Lower leg skin (tissue), 3 donors: ENCODE measurements at regions not wholly inside any gene's neighbourhood (a gene's known extent, or its start where the extent isn't known, plus 50 kb on each side); places are given as distances from the start of the nearest gene placed in this dataset.

ENCODE experiments used
- POLR2A ChIP-seq, 2 donors: fragments of 450-650 bp; IDR thresholded peaks; one replicate each; pipeline ENCODE4 v1.6.1; 2016 to 2017; ENCODE audit warnings: antibody characterized with exemption in 2 of 2, mild to moderate bottlenecking in 1 of 2, moderate library complexity in 1 of 2
- TF ChIP-seq, protein P1 (sequence below), 3 donors: fragments of 450-650 bp; IDR thresholded peaks; one replicate each; pipeline ENCODE4 v1.5.1; 2016; ENCODE audit warnings: antibody characterized with exemption in 3 of 3, mild to moderate bottlenecking in 3 of 3, moderate library complexity in 2 of 3

GRCh38 chr14:104337351-104337750 is 199.0 kb downstream of the KIF26A start:
- no peak for TF ChIP-seq POLR2A (IDR thresholded peaks at IDR 0.05)
- TF ChIP-seq, protein P1, sequence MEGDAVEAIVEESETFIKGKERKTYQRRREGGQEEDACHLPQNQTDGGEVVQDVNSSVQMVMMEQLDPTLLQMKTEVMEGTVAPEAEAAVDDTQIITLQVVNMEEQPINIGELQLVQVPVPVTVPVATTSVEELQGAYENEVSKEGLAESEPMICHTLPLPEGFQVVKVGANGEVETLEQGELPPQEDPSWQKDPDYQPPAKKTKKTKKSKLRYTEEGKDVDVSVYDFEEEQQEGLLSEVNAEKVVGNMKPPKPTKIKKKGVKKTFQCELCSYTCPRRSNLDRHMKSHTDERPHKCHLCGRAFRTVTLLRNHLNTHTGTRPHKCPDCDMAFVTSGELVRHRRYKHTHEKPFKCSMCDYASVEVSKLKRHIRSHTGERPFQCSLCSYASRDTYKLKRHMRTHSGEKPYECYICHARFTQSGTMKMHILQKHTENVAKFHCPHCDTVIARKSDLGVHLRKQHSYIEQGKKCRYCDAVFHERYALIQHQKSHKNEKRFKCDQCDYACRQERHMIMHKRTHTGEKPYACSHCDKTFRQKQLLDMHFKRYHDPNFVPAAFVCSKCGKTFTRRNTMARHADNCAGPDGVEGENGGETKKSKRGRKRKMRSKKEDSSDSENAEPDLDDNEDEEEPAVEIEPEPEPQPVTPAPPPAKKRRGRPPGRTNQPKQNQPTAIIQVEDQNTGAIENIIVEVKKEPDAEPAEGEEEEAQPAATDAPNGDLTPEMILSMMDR (IDR thresholded peaks at IDR 0.05), result no peak
